Astrocyte (in vitro differentiated cells and primary cell): ENCODE measurements at regions not wholly inside any gene's neighbourhood (a gene's known extent, or its start where the extent isn't known, plus 50 kb on each side); places are given as distances from the start of the nearest gene placed in this dataset.

Experiments used
- CTCF ChIP-seq: IDR thresholded peaks from 2 replicates; pipeline ENCODE4 v1.5.1; 2011; ENCODE audit warnings: low read depth, mild to moderate bottlenecking, inconsistent platforms, low read length, moderate library complexity; ENCODE audit not compliant: insufficient read depth
- EZH2 ChIP-seq: IDR thresholded peaks from 2 replicates; pipeline ENCODE4 v1.6.1; 2012; ENCODE audit warnings: mild to moderate bottlenecking, low read length, inconsistent platforms; ENCODE audit not compliant: insufficient read depth

DNA sequence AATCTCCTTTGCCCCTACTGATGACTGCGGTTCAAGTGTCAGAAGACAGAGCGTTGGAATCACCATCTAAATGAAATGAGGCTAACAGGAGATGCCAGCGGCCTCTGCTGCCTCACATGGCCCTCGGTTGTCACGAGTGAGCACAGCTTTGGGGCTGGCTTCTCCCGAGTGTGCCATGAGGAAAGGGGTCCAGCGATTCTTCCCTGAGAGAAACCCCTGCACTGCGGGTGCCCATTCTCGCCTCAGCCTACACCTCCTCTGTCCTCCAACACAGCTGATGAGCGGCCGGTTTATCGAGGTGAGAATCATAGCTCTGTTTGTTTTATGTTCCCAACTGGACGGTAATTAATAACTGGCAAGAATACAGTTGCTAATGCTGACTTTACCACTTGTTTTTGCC is 144.7 kb upstream of the RPS6KA2 start:
- TF ChIP-seq CTCF: no peak
- TF ChIP-seq EZH2: no peak
